ENCODE measurements at regions not wholly inside any gene's neighbourhood (a gene's known extent, or its start where the extent isn't known, plus 50 kb on each side); places are given as distances from the start of the nearest gene placed in this dataset.

DNA sequence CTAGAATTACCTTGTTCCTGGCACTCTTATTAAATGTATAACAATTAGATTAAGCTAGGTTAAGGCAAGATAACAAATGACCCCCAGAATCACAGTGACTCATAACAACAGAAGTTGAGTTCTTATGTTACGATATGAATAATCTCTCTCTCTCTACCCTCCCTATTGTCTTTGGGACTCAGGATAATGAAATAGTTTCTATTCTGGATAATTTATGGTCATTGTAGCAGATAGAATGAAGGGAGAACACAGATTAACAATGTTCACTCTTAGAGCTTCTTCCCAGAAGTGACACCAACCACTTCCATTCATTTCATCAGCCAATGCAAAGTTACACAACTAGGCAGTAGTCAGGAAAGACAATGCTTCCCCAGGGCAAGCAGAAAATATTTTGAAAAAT, 334.5 kb downstream of the C11orf87 start:
- no peak overlapping the region for H3K27ac ChIP-seq (ENCODE audit: low read depth in 2 of 2, low read length in 1 of 2)
- no peaks in the 10 kb centered on the region for H3K27me3 ChIP-seq (ENCODE audit: insufficient read depth)
- no peak overlapping the region for H3K4me2 ChIP-seq
- CTCF ChIA-PET: no interaction called here
- H3K9me2 ChIP-seq: no peaks in the 10 kb centered on the region
- POLR2A ChIA-PET: no interaction called here
- no peaks in the 10 kb centered on the region for H3F3A ChIP-seq (replicated peaks; ENCODE audit: insufficient read depth)
- H3K79me2 ChIP-seq (ENCODE audit: insufficient read depth): no peaks in the 10 kb centered on the region
- H2AFZ ChIP-seq (ENCODE audit: low read depth): no peak overlapping the region
- TF ChIP-seq, protein P1, sequence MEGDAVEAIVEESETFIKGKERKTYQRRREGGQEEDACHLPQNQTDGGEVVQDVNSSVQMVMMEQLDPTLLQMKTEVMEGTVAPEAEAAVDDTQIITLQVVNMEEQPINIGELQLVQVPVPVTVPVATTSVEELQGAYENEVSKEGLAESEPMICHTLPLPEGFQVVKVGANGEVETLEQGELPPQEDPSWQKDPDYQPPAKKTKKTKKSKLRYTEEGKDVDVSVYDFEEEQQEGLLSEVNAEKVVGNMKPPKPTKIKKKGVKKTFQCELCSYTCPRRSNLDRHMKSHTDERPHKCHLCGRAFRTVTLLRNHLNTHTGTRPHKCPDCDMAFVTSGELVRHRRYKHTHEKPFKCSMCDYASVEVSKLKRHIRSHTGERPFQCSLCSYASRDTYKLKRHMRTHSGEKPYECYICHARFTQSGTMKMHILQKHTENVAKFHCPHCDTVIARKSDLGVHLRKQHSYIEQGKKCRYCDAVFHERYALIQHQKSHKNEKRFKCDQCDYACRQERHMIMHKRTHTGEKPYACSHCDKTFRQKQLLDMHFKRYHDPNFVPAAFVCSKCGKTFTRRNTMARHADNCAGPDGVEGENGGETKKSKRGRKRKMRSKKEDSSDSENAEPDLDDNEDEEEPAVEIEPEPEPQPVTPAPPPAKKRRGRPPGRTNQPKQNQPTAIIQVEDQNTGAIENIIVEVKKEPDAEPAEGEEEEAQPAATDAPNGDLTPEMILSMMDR (IDR thresholded peaks at IDR 0.05): no peak
- TF ChIP-seq ELF1 (IDR thresholded peaks at IDR 0.05) (no peak), YY1 (IDR thresholded peaks at IDR 0.05; ENCODE audit: low read depth) (no peak), CHD2 (IDR thresholded peaks at IDR 0.05; ENCODE audit: low read length, partially characterized antibody) (no peak), GABPA (IDR thresholded peaks at IDR 0.05; ENCODE audit: low read depth) (no peak), TAF1 (IDR thresholded peaks at IDR 0.05; ENCODE audit: borderline replicate concordance, low read depth, low read length) (no peak), EZH2phosphoT487 (IDR thresholded peaks at IDR 0.05; ENCODE audit: borderline replicate concordance, low read depth) (no peak), RAD21 (IDR thresholded peaks at IDR 0.05; ENCODE audit: low read length) (no peak), RCOR1 (IDR thresholded peaks at IDR 0.05; ENCODE audit: low read length) (no peak), GATA2 (CRISPR knock-in tag; IDR thresholded peaks at IDR 0.05) (no peak), SIN3A (IDR thresholded peaks at IDR 0.05; ENCODE audit: borderline replicate concordance, low read depth, low read length) (no peak)
- TF ChIP-seq, protein P2, sequence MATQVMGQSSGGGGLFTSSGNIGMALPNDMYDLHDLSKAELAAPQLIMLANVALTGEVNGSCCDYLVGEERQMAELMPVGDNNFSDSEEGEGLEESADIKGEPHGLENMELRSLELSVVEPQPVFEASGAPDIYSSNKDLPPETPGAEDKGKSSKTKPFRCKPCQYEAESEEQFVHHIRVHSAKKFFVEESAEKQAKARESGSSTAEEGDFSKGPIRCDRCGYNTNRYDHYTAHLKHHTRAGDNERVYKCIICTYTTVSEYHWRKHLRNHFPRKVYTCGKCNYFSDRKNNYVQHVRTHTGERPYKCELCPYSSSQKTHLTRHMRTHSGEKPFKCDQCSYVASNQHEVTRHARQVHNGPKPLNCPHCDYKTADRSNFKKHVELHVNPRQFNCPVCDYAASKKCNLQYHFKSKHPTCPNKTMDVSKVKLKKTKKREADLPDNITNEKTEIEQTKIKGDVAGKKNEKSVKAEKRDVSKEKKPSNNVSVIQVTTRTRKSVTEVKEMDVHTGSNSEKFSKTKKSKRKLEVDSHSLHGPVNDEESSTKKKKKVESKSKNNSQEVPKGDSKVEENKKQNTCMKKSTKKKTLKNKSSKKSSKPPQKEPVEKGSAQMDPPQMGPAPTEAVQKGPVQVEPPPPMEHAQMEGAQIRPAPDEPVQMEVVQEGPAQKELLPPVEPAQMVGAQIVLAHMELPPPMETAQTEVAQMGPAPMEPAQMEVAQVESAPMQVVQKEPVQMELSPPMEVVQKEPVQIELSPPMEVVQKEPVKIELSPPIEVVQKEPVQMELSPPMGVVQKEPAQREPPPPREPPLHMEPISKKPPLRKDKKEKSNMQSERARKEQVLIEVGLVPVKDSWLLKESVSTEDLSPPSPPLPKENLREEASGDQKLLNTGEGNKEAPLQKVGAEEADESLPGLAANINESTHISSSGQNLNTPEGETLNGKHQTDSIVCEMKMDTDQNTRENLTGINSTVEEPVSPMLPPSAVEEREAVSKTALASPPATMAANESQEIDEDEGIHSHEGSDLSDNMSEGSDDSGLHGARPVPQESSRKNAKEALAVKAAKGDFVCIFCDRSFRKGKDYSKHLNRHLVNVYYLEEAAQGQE (IDR thresholded peaks at IDR 0.05; ENCODE audit: low read depth, low read length): no peak
- TF ChIP-seq, protein P3, sequence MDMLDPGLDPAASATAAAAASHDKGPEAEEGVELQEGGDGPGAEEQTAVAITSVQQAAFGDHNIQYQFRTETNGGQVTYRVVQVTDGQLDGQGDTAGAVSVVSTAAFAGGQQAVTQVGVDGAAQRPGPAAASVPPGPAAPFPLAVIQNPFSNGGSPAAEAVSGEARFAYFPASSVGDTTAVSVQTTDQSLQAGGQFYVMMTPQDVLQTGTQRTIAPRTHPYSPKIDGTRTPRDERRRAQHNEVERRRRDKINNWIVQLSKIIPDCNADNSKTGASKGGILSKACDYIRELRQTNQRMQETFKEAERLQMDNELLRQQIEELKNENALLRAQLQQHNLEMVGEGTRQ (IDR thresholded peaks at IDR 0.05; ENCODE audit: borderline replicate concordance, low read depth, low read length): no peak
- TF ChIP-seq, protein P4, sequence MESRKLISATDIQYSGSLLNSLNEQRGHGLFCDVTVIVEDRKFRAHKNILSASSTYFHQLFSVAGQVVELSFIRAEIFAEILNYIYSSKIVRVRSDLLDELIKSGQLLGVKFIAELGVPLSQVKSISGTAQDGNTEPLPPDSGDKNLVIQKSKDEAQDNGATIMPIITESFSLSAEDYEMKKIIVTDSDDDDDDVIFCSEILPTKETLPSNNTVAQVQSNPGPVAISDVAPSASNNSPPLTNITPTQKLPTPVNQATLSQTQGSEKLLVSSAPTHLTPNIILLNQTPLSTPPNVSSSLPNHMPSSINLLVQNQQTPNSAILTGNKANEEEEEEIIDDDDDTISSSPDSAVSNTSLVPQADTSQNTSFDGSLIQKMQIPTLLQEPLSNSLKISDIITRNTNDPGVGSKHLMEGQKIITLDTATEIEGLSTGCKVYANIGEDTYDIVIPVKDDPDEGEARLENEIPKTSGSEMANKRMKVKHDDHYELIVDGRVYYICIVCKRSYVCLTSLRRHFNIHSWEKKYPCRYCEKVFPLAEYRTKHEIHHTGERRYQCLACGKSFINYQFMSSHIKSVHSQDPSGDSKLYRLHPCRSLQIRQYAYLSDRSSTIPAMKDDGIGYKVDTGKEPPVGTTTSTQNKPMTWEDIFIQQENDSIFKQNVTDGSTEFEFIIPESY (IDR thresholded peaks at IDR 0.05; ENCODE audit: borderline replicate concordance, low read depth): no peak
- H3K36me3 ChIP-seq (replicated peaks in 1 of 2; ENCODE audit: control insufficient read depth in 1 of 2, insufficient read depth in 2 of 2, low read length in 1 of 2): no peaks in the 10 kb centered on the region
- 83% methylated on average over 1 of the region's 1 CpG for WGBS (ENCODE audit: low lambda C conversion rate)
- H4K20me1 ChIP-seq (ENCODE audit: insufficient read depth): no peaks in the 10 kb centered on the region
- no peaks in the 10 kb centered on the region for H3K9me3 ChIP-seq
- no peak overlapping the region for H3K9ac ChIP-seq
- no peaks in the 10 kb centered on the region for H3K4me1 ChIP-seq (ENCODE audit: control insufficient read depth in 1 of 2, insufficient read depth in 2 of 2, low read depth in 1 of 2, low read length in 1 of 2)
- no peak for DNase-seq
- H3K4me3 ChIP-seq (ENCODE audit: low read depth in 2 of 2, low read length in 1 of 2): no peak overlapping the region

Measured in SK-N-SH (cell line).